Breast epithelium (tissue), 4 donors: ENCODE measurements at regions not wholly inside any gene's neighbourhood (a gene's known extent, or its start where the extent isn't known, plus 50 kb on each side); places are given as distances from the start of the nearest gene placed in this dataset.

Experiments used
- DNase-seq, 2 donors: peaks; one replicate each; pipeline ENCODE4 v3.0.0-alpha.2; 2019; ENCODE audit warnings: low spot score in 2 of 2
- H3K27ac ChIP-seq, 2 donors: fragments of 200-600 bp; sonication (generic) in 1 of 2; one replicate each; pipeline ENCODE4 v1.5.1; 2016 to 2019; ENCODE audit warnings: mild to moderate bottlenecking in 1 of 2
- H3K27me3 ChIP-seq, 2 donors: fragments of 200-600 bp; sonication (generic) in 1 of 2; one replicate each; pipeline versions ENCODE4 v1.5.1 to v1.6.0; 2017 to 2019; ENCODE audit warnings: control low read depth in 1 of 2, mild to moderate bottlenecking in 1 of 2
- H3K36me3 ChIP-seq: fragments of 200-600 bp; one replicate; pipeline ENCODE4 v1.5.1; 2019
- H3K4me1 ChIP-seq, 2 donors: fragments of 200-600 bp; sonication (generic); one replicate each; pipeline ENCODE4 v1.5.1; 2016 to 2019; ENCODE audit warnings: control low read depth in 1 of 2
- H3K4me3 ChIP-seq, 3 donors: fragments of 200-600 bp; sonication (generic); 1 replicate in 2 of 3; 2 replicates in 1 of 3; pipeline ENCODE4 v1.5.1; 2016 to 2019; ENCODE audit warnings: mild to moderate bottlenecking in 3 of 3, moderate library complexity in 2 of 3
- H3K9me3 ChIP-seq, 2 donors: fragments of 200-600 bp; sonication (generic) in 1 of 2; one replicate each; pipeline ENCODE4 v1.5.1; 2016 to 2019; ENCODE audit warnings: control low read depth in 1 of 2
- POLR2A ChIP-seq: fragments of 450-650 bp; IDR thresholded peaks from one replicate; pipeline ENCODE4 v1.6.1; 2016; ENCODE audit warnings: antibody characterized with exemption, mild to moderate bottlenecking, moderate library complexity
- POLR2AphosphoS5 ChIP-seq, 3 donors: sonication (generic); formaldehyde crosslinking; IDR thresholded peaks; one replicate each; pipeline ENCODE4 v1.6.1; 2017; ENCODE audit warnings: antibody characterized with exemption in 3 of 3
- intact Hi-C: fragments of 100-400 bp; cut with DNase I; formaldehyde crosslinking; loops from one replicate; pipeline ENCODE4 v1.15.1; 2023; ENCODE audit warnings: low total_unique reads
- TF ChIP-seq, protein P1 (sequence below), 3 donors: fragments of 450-650 bp; IDR thresholded peaks; one replicate each; pipeline ENCODE4 v1.5.1; 2016 to 2017; ENCODE audit warnings: antibody characterized with exemption in 3 of 3, mild to moderate bottlenecking in 3 of 3, moderate library complexity in 3 of 3

DNA sequence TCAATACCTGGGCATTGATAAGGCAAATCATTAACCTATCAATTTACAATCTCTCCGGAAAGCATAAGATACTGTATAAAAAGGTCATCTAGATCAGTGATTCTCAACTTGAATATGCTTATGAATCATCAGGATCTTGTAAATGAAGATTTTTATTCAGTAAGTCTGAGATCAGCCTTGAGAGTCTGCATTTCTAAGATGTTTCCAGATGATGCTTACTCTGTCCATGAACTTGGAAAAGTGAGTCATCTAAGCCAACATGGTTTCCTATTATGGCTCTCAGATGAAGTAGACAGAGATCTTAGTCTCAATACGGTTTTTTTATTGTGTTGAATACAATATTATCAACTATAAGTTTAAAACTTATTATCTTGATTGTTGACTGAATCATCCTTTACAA, 226.4 kb upstream of the KIRREL3 start:
- H3K4me1 ChIP-seq, result no peaks in the 10 kb centered on the region
- H3K27ac ChIP-seq, result no peak overlapping the region
- H3K36me3 ChIP-seq, result no peaks in the 10 kb centered on the region
- H3K27me3 ChIP-seq, result no peaks in the 10 kb centered on the region
- TF ChIP-seq POLR2AphosphoS5 (IDR thresholded peaks at IDR 0.05) (no peak), POLR2A (no peak)
- TF ChIP-seq, protein P1, sequence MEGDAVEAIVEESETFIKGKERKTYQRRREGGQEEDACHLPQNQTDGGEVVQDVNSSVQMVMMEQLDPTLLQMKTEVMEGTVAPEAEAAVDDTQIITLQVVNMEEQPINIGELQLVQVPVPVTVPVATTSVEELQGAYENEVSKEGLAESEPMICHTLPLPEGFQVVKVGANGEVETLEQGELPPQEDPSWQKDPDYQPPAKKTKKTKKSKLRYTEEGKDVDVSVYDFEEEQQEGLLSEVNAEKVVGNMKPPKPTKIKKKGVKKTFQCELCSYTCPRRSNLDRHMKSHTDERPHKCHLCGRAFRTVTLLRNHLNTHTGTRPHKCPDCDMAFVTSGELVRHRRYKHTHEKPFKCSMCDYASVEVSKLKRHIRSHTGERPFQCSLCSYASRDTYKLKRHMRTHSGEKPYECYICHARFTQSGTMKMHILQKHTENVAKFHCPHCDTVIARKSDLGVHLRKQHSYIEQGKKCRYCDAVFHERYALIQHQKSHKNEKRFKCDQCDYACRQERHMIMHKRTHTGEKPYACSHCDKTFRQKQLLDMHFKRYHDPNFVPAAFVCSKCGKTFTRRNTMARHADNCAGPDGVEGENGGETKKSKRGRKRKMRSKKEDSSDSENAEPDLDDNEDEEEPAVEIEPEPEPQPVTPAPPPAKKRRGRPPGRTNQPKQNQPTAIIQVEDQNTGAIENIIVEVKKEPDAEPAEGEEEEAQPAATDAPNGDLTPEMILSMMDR (IDR thresholded peaks at IDR 0.05), result no peak
- intact Hi-C loops, result no loop called here
- no peak overlapping the region for H3K4me3 ChIP-seq
- no peaks in the 10 kb centered on the region for H3K9me3 ChIP-seq
- no peak for DNase-seq

DNA sequence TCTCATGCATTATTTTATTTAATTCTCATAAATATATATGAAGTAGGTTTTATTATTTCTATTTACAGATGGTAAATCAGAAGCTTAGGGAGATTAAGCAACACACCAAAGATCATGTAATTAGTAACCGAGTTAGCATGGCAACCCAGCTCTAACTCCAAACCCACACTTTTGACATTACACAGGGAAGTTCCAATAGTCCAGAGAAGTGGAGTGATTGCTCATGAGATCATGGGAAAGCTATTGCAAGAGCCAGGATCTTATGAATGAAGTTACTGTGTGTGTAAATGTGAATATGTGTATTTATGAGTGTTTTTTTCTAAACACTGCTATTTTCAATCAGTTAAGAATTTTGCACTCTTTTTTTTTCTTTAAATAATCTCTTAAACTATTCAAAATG, 225.8 kb upstream of the KIRREL3 start:
- no peak overlapping the region for H3K27ac ChIP-seq
- no peak overlapping the region for H3K4me3 ChIP-seq
- no peaks in the 10 kb centered on the region for H3K27me3 ChIP-seq
- intact Hi-C loops, result no loop called here
- no peaks in the 10 kb centered on the region for H3K4me1 ChIP-seq
- H3K9me3 ChIP-seq, result no peaks in the 10 kb centered on the region
- DNase-seq, result no peak
- TF ChIP-seq, protein P1 (IDR thresholded peaks at IDR 0.05), result no peak
- TF ChIP-seq POLR2AphosphoS5 (IDR thresholded peaks at IDR 0.05) (no peak), POLR2A (no peak)
- no peaks in the 10 kb centered on the region for H3K36me3 ChIP-seq

DNA sequence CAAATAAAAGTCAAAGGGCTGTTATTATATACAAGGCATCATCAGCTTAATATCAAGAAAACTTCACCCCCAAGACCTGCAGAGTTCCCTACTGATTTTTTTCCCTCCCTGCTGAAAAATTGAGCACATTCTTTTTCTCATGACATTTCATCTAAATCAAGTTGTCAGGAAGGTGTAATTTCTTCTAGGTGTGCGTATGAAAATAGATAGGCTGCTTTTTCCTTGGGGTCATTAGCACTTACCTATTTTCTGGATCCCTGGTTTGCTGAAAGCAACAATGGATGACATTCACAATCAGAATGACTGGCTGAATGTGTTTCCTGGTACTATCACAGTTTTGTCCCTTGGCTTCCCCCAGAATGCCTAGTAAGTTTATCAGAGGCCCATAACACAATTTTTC, 225.0 kb upstream of the KIRREL3 start:
- no peak for TF ChIP-seq POLR2AphosphoS5 (IDR thresholded peaks at IDR 0.05)
- no peak for TF ChIP-seq POLR2A
- TF ChIP-seq, protein P1 (IDR thresholded peaks at IDR 0.05), result no peak
- H3K4me3 ChIP-seq, result no peak overlapping the region
- H3K27me3 ChIP-seq, result no peaks in the 10 kb centered on the region
- DNase-seq, result no peak
- no peaks in the 10 kb centered on the region for H3K9me3 ChIP-seq
- H3K27ac ChIP-seq, result no peak overlapping the region
- H3K36me3 ChIP-seq, result no peaks in the 10 kb centered on the region
- intact Hi-C loops, result no loop called here
- no peaks in the 10 kb centered on the region for H3K4me1 ChIP-seq

DNA sequence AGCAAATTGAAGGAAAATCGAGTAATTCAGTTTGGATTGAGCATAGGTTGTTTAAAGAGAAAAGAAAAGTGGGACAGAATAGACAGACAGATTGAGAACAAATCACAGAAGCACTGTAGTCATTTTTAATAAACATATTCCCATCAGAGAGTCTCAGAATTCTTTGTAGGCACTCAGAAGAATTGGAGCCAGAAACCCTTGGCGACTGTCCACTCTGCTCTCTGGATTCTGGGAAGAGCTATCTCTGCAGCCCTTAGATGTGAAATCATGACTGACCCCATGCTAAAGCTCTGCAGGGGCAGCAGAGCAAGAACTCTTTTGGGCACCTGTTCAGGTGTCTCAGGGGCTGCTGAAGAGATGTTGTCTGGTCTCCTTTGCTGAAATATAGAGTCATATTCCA, 223.7 kb upstream of the KIRREL3 start:
- TF ChIP-seq POLR2AphosphoS5 (IDR thresholded peaks at IDR 0.05) (no peak), POLR2A (no peak)
- TF ChIP-seq, protein P1 (IDR thresholded peaks at IDR 0.05), result no peak
- Histone ChIP-seq H3K4me1 (no peaks in the 10 kb centered on the region), H3K9me3 (no peaks in the 10 kb centered on the region), H3K27ac (no peak overlapping the region), H3K27me3 (no peaks in the 10 kb centered on the region), H3K4me3 (no peak overlapping the region), H3K36me3 (no peaks in the 10 kb centered on the region)
- no peak for DNase-seq
- intact Hi-C loops, result no loop called here

DNA sequence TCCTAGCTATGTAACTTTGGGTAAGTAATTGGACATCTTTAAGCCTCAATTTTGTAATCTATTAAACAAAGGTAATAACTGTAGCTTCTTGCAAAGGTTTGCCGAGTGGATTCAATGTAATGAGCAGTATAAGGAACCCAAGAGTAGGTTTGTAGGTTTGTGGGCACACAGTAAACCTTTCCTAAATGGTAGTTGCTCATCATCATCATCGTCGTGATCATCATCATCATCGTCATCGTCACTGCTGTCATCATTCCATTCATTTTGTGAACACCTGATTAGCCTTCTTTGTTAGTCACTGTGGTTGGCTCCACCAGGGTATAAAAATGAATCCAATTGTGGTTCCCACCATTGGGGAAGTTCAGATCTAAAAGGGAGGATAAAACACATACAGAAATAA, 223.1 kb upstream of the KIRREL3 start:
- no peaks in the 10 kb centered on the region for H3K27me3 ChIP-seq
- H3K27ac ChIP-seq, result no peak overlapping the region
- H3K4me1 ChIP-seq, result no peaks in the 10 kb centered on the region
- no peak for DNase-seq
- no peaks in the 10 kb centered on the region for H3K9me3 ChIP-seq
- intact Hi-C loops, result no loop called here
- no peak for TF ChIP-seq POLR2AphosphoS5 (IDR thresholded peaks at IDR 0.05)
- TF ChIP-seq, protein P1 (IDR thresholded peaks at IDR 0.05), result no peak
- no peak for TF ChIP-seq POLR2A
- no peaks in the 10 kb centered on the region for H3K36me3 ChIP-seq
- no peak overlapping the region for H3K4me3 ChIP-seq
